Suprapubic skin (tissue), 4 donors: ENCODE measurements at regions not wholly inside any gene's neighbourhood (a gene's known extent, or its start where the extent isn't known, plus 50 kb on each side); places are given as distances from the start of the nearest gene placed in this dataset.

Experiments used
- DNase-seq, 2 donors: peaks; one replicate each; pipeline ENCODE4 v3.0.0-alpha.2; 2019; ENCODE audit warnings: low spot score in 2 of 2
- H3K27ac ChIP-seq: fragments of 200-600 bp; sonication (generic); one replicate; pipeline ENCODE4 v1.5.1; 2019
- H3K27me3 ChIP-seq: fragments of 200-600 bp; sonication (generic); one replicate; pipeline ENCODE4 v1.5.1; 2019
- H3K36me3 ChIP-seq: fragments of 200-600 bp; sonication (generic); one replicate; pipeline ENCODE4 v1.5.1; 2019
- H3K4me1 ChIP-seq: fragments of 200-600 bp; sonication (generic); one replicate; pipeline ENCODE4 v1.5.1; 2019
- H3K4me3 ChIP-seq: fragments of 200-600 bp; sonication (generic); one replicate; pipeline ENCODE4 v1.5.1; 2019; ENCODE audit warnings: mild to moderate bottlenecking
- H3K9me3 ChIP-seq: fragments of 200-600 bp; sonication (generic); one replicate; pipeline ENCODE4 v1.5.1; 2019
- EP300 ChIP-seq: sonication (generic); formaldehyde crosslinking; IDR thresholded peaks from one replicate; pipeline ENCODE4 v1.6.1; 2017; ENCODE audit warnings: antibody characterized with exemption
- POLR2A ChIP-seq, 2 donors: fragments of 450-650 bp; IDR thresholded peaks; one replicate each; pipeline ENCODE4 v1.6.1; 2017; ENCODE audit warnings: antibody characterized with exemption in 2 of 2, mild to moderate bottlenecking in 2 of 2, moderate library complexity in 2 of 2
- POLR2AphosphoS5 ChIP-seq, 3 donors: sonication (generic); formaldehyde crosslinking; IDR thresholded peaks; one replicate each; pipeline ENCODE4 v1.6.1; 2017; ENCODE audit warnings: antibody characterized with exemption in 3 of 3
- WGBS: methylation state at CpG from one replicate; pipeline ENCODE4 v1.1.5; 2018; 5-methylcytosine and 5-hydroxymethylcytosine counted together
- TF ChIP-seq, protein P1 (sequence below), 2 donors: fragments of 200-600 bp in 1 of 2; fragments of 450-650 bp in 1 of 2; sonication (generic) in 1 of 2; IDR thresholded peaks; one replicate each; pipeline ENCODE4 v1.5.1; 2016 to 2019; ENCODE audit warnings: antibody characterized with exemption in 2 of 2, mild to moderate bottlenecking in 1 of 2, moderate library complexity in 1 of 2

DNA sequence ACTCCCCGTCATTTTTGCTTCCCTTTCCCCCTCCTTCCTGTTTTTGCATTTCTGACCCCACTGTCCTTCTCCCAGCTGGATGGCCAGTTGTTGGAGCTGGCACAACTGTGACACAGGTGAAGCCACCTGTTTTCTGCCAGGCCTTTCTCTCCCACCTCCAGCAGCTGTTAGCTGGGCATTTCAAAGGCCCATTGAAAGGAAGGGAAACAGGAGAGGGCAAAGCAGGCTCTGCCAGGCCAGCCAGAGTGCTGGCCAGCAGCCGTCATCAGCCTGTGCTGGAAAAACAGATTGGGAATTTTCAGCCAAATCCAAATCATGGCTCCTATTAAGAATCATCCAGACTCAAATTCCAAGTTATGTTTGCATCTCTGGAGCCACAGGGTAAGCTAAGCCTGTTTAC, 155.2 kb upstream of the C2CD4B start:
- TF ChIP-seq, protein P1, sequence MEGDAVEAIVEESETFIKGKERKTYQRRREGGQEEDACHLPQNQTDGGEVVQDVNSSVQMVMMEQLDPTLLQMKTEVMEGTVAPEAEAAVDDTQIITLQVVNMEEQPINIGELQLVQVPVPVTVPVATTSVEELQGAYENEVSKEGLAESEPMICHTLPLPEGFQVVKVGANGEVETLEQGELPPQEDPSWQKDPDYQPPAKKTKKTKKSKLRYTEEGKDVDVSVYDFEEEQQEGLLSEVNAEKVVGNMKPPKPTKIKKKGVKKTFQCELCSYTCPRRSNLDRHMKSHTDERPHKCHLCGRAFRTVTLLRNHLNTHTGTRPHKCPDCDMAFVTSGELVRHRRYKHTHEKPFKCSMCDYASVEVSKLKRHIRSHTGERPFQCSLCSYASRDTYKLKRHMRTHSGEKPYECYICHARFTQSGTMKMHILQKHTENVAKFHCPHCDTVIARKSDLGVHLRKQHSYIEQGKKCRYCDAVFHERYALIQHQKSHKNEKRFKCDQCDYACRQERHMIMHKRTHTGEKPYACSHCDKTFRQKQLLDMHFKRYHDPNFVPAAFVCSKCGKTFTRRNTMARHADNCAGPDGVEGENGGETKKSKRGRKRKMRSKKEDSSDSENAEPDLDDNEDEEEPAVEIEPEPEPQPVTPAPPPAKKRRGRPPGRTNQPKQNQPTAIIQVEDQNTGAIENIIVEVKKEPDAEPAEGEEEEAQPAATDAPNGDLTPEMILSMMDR (IDR thresholded peaks at IDR 0.05) = no peak
- TF ChIP-seq EP300 = no peak
- H3K27me3 ChIP-seq = peaks cover 19% of the 10 kb centered on the region
- H3K4me1 ChIP-seq = no peaks in the 10 kb centered on the region
- H3K27ac ChIP-seq = no peak overlapping the region
- H3K36me3 ChIP-seq = no peaks in the 10 kb centered on the region
- DNase-seq = no peak
- no peak overlapping the region for H3K4me3 ChIP-seq
- 62% methylated on average over 2 of the region's 2 CpGs for WGBS
- H3K9me3 ChIP-seq = no peaks in the 10 kb centered on the region

DNA sequence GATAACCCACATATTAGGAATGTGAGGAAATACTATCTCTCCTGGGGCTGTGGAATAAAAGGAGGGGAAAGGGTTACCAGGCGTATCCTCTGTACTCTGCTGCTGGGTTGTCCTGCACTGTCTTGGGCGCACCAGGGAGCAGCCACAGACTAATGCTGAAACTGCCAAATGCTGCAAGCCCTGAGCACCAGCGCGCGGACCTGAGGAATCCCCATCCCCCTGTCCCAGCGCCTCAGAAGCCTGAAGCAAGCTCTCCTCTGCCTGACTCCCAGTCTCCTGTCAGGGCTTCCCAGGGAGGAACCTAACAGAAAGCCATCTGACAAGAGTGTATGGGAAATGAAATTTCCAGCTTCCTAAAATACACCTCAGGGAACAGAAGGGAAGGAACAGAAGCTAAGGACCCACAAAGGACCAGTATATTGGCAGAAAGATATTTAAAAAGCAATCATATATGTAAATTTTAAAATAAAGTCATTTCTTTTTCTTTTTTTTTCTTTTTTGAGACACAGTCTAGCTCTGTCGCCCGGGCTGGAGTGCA, 158.3 kb upstream of the C2CD4B start:
- H3K4me1 ChIP-seq = no peaks in the 10 kb centered on the region
- no peak overlapping the region for H3K4me3 ChIP-seq
- H3K27me3 ChIP-seq = peaks cover 19% of the 10 kb centered on the region
- H3K9me3 ChIP-seq = no peaks in the 10 kb centered on the region
- TF ChIP-seq, protein P1 (IDR thresholded peaks at IDR 0.05) = no peak
- no peak for TF ChIP-seq POLR2A (IDR thresholded peaks at IDR 0.05)
- TF ChIP-seq POLR2AphosphoS5 (IDR thresholded peaks at IDR 0.05) = no peak
- TF ChIP-seq EP300 = no peak
- 64% methylated on average over 8 of the region's 8 CpGs for WGBS
- H3K36me3 ChIP-seq = no peaks in the 10 kb centered on the region
- no peak for DNase-seq
- no peak overlapping the region for H3K27ac ChIP-seq

DNA sequence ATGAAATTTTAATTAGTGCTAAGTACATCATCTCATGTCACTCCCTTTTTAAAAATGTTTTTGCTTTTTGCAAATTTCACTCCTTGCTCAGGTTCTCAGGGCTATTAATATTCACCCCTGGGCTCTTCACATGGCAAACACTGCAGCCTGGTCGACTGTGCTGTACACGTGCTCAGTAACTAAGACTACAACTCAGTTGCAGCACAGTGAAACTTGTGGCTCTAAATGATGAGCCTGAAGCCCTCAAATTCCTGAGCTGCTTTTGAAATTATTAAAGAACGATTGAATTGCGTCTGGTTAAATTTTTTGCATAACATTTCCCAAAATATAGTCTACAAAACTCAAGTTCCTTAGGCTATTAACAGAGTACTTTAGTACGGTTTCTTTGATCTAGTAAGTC, 159.3 kb upstream of the C2CD4B start:
- DNase-seq = no peak
- Histone ChIP-seq H3K36me3 (no peaks in the 10 kb centered on the region), H3K4me1 (no peaks in the 10 kb centered on the region), H3K27ac (no peak overlapping the region), H3K9me3 (no peaks in the 10 kb centered on the region), H3K4me3 (no peak overlapping the region), H3K27me3 (peaks cover 19% of the 10 kb centered on the region)
- TF ChIP-seq POLR2AphosphoS5 (IDR thresholded peaks at IDR 0.05) (no peak), EP300 (no peak), POLR2A (IDR thresholded peaks at IDR 0.05) (no peak)
- TF ChIP-seq, protein P1 (IDR thresholded peaks at IDR 0.05) = no peak
- WGBS = 53% methylated on average over 5 of the region's 5 CpGs

DNA sequence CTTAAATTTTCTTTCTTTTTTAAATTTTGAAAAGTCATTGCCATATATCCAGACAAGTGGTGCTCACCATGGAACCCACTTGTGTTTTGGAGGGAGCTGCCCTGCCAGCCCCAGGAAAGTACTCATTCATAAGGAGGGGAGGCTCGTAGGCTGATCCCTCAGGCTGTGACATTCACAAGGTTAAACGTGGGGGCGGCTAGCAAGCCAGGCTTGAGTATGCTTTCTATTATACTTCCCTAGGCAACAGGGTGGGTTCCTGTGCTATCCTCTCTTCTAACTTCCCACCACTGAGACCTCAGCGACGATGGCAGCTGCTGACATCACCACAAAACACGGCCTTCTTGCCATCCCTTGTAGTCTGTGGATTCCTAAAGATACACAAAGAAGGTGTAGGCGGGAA, 160.5 kb upstream of the C2CD4B start:
- Histone ChIP-seq H3K27ac (no peak overlapping the region), H3K9me3 (no peaks in the 10 kb centered on the region), H3K4me3 (no peak overlapping the region), H3K36me3 (no peaks in the 10 kb centered on the region), H3K27me3 (peaks cover 19% of the 10 kb centered on the region), H3K4me1 (no peaks in the 10 kb centered on the region)
- no peak for DNase-seq
- no peak for TF ChIP-seq POLR2AphosphoS5 (IDR thresholded peaks at IDR 0.05)
- TF ChIP-seq POLR2A (IDR thresholded peaks at IDR 0.05) = no peak
- TF ChIP-seq, protein P1 (IDR thresholded peaks at IDR 0.05) = no peak
- TF ChIP-seq EP300 = no peak
- WGBS = 77% methylated on average over 7 of the region's 7 CpGs

DNA sequence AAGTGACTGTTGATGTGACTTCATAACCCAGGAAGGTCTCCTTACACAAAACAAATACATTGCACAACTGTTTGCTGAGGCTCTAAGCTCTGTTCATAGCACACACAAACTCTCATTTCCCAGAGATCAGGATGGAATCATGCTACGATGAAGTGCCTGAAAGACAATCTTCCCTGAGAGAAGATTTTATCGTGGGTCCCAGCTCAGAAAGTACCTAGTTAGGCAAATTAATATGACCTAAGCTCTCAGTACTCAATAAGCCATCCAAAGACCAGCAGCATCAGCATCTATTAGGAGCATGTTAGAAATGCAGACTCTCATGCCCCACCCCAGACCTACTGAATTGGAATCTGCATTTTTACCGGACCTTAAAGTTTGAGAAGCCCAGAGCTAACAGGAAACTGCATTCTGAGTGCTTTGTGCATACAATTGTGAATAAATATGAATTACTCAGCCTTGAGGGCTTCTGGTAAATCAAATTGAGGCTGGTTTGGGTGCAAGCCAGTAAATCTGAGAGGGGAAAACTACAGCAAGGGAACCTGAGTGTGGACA, 161.5 kb upstream of the C2CD4B start:
- Histone ChIP-seq H3K27me3 (peaks cover 18% of the 10 kb centered on the region), H3K4me1 (no peaks in the 10 kb centered on the region), H3K27ac (no peak overlapping the region), H3K4me3 (no peak overlapping the region), H3K9me3 (no peaks in the 10 kb centered on the region), H3K36me3 (no peaks in the 10 kb centered on the region)
- no peak for TF ChIP-seq POLR2AphosphoS5 (IDR thresholded peaks at IDR 0.05)
- TF ChIP-seq, protein P1 (IDR thresholded peaks at IDR 0.05) = no peak
- TF ChIP-seq EP300 = no peak
- no peak for TF ChIP-seq POLR2A (IDR thresholded peaks at IDR 0.05)
- WGBS = 57% methylated on average over 3 of the region's 3 CpGs
- no peak for DNase-seq
